HG02981 (cell line): ENCODE measurements at regions not wholly inside any gene's neighbourhood (a gene's known extent, or its start where the extent isn't known, plus 50 kb on each side); places are given as distances from the start of the nearest gene placed in this dataset.
"Not testable (repeated sequence)": the region's sequence is repeated elsewhere in the genome, so short reads cannot be mapped to it uniquely, and the experiment has no call there.

ENCODE experiments used
- ATAC-seq: cut with Tn5 transposase; IDR thresholded peaks from one replicate; pipeline ENCODE4 v1.9.1; 2021; ENCODE audit warnings: mild to moderate bottlenecking, moderate library complexity; ENCODE audit not compliant: unreplicated experiment

DNA sequence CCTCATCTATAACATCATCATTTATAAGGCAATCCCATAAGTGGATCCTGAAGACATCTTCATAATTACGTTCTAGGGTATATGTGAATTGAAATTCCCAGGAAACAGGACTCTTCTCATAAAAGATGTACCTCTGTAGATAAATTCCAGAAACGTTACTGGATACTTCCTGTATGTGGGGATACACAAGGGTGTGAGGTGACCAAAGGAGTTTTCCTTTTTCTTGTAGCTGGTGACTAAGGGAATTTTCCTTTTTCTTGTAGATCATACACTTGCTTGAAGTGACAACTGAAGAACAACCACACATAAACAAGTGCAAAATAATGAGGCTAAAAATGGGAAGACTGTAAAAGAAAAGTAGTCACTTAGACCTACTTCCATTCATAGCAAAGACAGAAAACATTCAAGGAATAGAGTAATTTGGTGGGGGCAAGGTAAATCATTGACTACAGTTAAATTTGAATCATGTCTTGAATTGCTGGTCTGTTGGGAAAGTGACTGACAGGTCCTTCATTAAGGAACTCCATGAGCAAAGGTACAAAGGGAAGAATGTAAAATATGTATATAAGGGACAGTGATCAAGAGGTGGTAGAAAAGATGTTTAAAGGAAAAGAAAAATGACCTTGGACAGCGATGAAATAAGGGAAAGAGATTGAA, 53.2 kb upstream of the UBE2E3 start:
- ATAC-seq: no peak

- ATAC-seq: no peak
These were observed 54.7 kb upstream of the UBE2E3 start for GRCh38 chr2:180925700-180926099.

DNA sequence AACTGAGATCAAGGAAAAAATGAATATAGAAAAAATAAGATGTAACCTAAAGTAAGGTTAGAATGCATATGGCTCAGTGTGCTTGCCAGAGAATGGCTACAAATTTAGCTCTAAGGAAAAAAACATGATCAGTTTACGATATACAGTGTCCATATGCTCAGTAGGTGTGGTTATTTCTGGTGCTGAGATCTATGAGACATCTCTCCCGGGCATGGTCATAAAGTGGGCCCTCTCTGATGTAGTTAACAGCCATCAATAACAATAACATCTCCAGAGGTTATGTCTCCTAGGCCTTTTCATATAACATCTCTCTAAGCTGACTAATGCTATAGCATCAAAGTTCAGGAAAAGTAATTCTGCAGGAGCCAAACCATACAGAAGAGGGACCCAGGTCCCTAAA, 56.3 kb upstream of the UBE2E3 start:
- ATAC-seq: no peak

GRCh38 chr2:180910831-180911665, 69.4 kb upstream of the UBE2E3 start:
- no peak for ATAC-seq

GRCh38 chr2:180907731-180908130, 72.7 kb upstream of the UBE2E3 start:
- ATAC-seq: no peak

GRCh38 chr2:180905461-180905860, 74.9 kb upstream of the UBE2E3 start:
- no peak for ATAC-seq

GRCh38 chr2:180905002-180905401, 75.4 kb upstream of the UBE2E3 start:
- no peak for ATAC-seq

- ATAC-seq: no peak
These were observed 79.1 kb upstream of the UBE2E3 start for GRCh38 chr2:180901331-180901730.

DNA sequence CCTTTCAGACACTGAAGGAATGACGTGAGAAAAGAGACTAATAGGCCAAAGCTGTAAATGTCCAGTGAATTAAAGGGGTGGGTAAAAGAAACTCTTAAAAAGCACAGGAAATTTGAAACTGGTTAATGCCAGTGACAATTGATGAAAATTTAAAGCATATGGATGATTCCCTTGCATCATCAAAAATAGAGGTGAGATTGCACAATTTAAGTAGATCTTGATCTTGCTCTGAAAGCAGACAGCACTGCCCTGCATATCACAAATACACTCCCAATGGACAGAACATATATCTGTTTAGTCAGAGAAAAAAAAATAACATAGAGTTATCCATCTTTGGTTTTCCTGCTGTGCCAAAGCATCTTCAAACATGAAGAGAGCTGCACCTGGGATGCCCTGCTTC, 86.7 kb upstream of the UBE2E3 start:
- no peak for ATAC-seq

GRCh38 chr2:180892091-180892490, 88.3 kb upstream of the UBE2E3 start:
- ATAC-seq: no peak

GRCh38 chr2:180891360-180891759, 89.0 kb upstream of the UBE2E3 start:
- ATAC-seq: no peak

- no peak for ATAC-seq
These were observed 89.6 kb upstream of the UBE2E3 start for GRCh38 chr2:180890781-180891180.

GRCh38 chr2:180882959-180883358, 97.4 kb upstream of the UBE2E3 start:
- ATAC-seq: no peak

GRCh38 chr2:180876506-180876905, 103.9 kb upstream of the UBE2E3 start:
- no peak for ATAC-seq

GRCh38 chr2:180873219-180873618, 107.2 kb upstream of the UBE2E3 start:
- ATAC-seq: no peak

- not testable (repeated sequence) for ATAC-seq
These were observed 107.6 kb upstream of the UBE2E3 start for GRCh38 chr2:180872781-180873180.

DNA sequence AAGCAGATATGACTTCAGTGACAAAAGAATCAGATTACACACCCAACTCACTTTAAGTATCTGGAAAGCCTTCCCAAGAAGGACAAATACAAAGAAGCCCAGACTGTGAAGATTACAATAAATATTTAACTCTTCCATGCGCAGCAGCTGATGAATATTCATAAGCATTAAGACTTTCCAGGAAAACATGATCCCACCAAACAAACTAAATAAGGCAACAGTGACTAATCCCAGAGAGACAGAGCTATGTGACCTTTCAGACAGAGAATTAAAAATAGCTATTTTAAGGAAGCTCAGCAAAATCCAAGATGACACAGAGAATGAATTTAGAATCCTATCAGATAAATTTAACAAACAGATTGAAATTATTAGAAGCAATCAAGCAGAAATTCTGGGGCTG, 108.2 kb upstream of the UBE2E3 start:
- ATAC-seq: no peak

DNA sequence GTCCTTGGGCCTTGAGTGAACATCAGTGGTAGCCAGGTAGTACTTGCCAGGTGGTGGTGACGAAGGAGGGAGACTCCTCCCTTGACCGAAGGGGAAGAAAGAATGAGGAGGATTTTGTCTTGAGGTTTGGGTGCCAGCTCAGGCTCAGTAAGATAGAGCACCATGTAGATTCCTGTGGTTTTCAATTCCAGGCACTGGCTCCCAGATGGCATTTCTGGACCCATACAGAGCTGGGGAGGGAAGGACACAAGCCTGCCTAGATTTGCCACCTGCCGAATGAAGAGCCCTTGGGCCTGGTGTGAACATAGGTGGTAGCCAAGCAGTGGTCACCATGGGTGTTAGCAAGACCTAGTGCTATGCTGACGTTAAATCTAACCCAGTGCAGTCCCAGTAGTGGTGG, 108.8 kb upstream of the UBE2E3 start:
- ATAC-seq: no peak

DNA sequence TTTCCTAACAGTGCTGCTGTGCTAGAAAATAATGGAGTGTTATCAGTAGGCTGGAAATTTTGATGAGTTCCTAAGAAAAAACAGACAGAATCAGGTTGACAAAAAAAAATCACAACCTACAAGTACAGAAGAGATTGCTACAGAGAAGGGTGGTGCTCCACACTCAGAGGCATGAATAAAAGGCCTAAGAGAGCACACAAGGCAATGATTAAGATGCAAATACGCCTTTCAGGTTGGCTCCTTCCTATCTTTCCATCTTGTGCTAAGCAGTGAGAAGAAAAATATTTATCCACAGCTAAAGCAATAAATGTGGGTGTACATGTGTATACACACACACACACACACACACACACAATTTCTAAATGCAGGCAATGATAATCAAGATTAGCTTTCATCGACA, 130.6 kb upstream of the UBE2E3 start:
- no peak for ATAC-seq

- no peak for ATAC-seq
These were observed 132.0 kb upstream of the UBE2E3 start for GRCh38 chr2:180848393-180848792.

GRCh38 chr2:180846756-180847472, 133.5 kb upstream of the UBE2E3 start:
- ATAC-seq: no peak

DNA sequence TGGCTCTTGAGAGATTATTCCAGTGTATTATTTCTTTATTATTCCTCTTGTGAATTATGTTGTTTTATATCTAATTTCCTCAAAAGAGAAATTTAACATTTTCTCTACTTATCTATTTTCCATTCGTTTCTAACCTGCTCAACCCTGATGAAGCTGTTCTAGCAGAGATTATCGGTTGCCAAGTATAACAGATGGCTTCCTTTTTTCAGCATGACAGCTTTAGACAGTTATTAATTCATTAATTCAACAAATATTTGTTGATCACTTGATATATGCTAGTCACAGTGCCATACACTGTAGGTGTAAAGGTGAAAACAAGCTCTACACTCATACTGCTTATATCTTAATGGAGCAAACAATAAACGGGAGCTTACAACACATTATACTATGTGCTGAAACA, 137.9 kb upstream of the UBE2E3 start:
- ATAC-seq: no peak
